Calu3 (cell line): ENCODE measurements at regions not wholly inside any gene's neighbourhood (a gene's known extent, or its start where the extent isn't known, plus 50 kb on each side); places are given as distances from the start of the nearest gene placed in this dataset.
A peak's percentile ranks its signal among the peaks of the same experiment; 100 is the strongest.

ENCODE experiments used
- BruUV-seq: library from RNA; stranded (reverse); fragments of 400-500 nt; replicated peaks from 2 replicates; lab custom pipeline; 2021; lab: Mats Ljungman, UMichigan
- CTCF ChIA-PET: fragments of 300-600 bp; sonication (Branson Sonifier 250); formaldehyde crosslinking; loops from one replicate; lab custom pipeline; 2022; ENCODE audit warnings: antibody characterized with exemption; lab: Charles Lee
- DNase-seq: peaks from one replicate; pipeline ENCODE4 v3.0.0; 2022
- H3K27ac Mint-ChIP-seq: one replicate; pipeline ENCODE4 v1.8.0; 2022; ENCODE audit warnings: mixed read lengths; ENCODE audit not compliant: unreplicated experiment
- H3K27me3 Mint-ChIP-seq: one replicate; pipeline ENCODE4 v1.8.0; 2022; ENCODE audit warnings: mixed read lengths; ENCODE audit not compliant: unreplicated experiment
- H3K36me3 Mint-ChIP-seq: one replicate; pipeline ENCODE4 v1.8.0; 2022; ENCODE audit warnings: mild to moderate bottlenecking, moderate library complexity, mixed read lengths; ENCODE audit not compliant: insufficient read depth, unreplicated experiment
- H3K4me1 Mint-ChIP-seq: one replicate; pipeline ENCODE4 v1.8.0; 2022; ENCODE audit warnings: mild to moderate bottlenecking, low read depth, mixed read lengths; ENCODE audit not compliant: unreplicated experiment
- H3K4me3 Mint-ChIP-seq: one replicate; pipeline ENCODE4 v1.8.0; 2022; ENCODE audit warnings: mild to moderate bottlenecking, low read depth, moderate library complexity, mixed read lengths; ENCODE audit not compliant: unreplicated experiment
- H3K9me3 Mint-ChIP-seq: one replicate; pipeline ENCODE4 v1.8.0; 2022; ENCODE audit warnings: low read depth, mixed read lengths; ENCODE audit not compliant: unreplicated experiment
- intact Hi-C: fragments of 100-400 bp; cut with micrococcal nuclease; formaldehyde crosslinking; loops from one replicate; pipeline ENCODE4 v1.10.0; 2022; ENCODE audit not compliant: unreplicated experiment
- TF ChIP-seq, protein P1 (sequence below): fragments of 200-600 bp; IDR thresholded peaks from one replicate; pipeline ENCODE4 v1.8.0; 2022; ENCODE audit warnings: antibody characterized with exemption; ENCODE audit not compliant: unreplicated experiment

DNA sequence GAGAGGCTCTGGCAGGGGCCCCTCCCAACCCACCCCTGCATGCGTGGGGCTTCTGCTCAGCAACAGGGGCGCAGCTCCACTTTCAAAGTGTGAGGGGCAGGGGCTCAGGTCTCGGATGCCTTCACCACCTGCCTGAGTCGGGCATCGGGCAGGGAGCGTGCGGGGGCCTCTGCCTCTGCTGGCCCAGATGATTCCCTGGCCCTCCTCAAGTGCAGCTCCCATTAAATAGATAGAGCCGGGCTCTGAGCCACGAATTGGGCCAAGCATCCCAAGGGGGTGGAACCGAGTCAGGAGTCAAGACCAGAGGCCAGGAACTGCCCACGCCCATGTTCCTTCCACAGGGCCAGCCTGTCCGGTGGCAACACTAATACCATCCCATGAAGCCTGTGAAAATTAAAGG is 108.9 kb upstream of the FAM20C start:
- Mint-ChIP-seq H3K4me1 (peaks cover 38% of the 10 kb centered on the region), H3K36me3 (peaks cover 5% of the 10 kb centered on the region), H3K27ac (no peak overlapping the region), H3K9me3 (no peaks in the 10 kb centered on the region), H3K27me3 (peaks cover 48% of the 10 kb centered on the region), H3K4me3 (no peak overlapping the region)
- TF ChIP-seq, protein P1, sequence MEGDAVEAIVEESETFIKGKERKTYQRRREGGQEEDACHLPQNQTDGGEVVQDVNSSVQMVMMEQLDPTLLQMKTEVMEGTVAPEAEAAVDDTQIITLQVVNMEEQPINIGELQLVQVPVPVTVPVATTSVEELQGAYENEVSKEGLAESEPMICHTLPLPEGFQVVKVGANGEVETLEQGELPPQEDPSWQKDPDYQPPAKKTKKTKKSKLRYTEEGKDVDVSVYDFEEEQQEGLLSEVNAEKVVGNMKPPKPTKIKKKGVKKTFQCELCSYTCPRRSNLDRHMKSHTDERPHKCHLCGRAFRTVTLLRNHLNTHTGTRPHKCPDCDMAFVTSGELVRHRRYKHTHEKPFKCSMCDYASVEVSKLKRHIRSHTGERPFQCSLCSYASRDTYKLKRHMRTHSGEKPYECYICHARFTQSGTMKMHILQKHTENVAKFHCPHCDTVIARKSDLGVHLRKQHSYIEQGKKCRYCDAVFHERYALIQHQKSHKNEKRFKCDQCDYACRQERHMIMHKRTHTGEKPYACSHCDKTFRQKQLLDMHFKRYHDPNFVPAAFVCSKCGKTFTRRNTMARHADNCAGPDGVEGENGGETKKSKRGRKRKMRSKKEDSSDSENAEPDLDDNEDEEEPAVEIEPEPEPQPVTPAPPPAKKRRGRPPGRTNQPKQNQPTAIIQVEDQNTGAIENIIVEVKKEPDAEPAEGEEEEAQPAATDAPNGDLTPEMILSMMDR, result no peak
- DNase-seq, result no peak
- intact Hi-C loops, result no loop called here
- no TSS peak for BruUV-seq
- CTCF ChIA-PET, result no interaction called here

GRCh38 chr7:83861-84632 is 108.3 kb upstream of the FAM20C start:
- peaks cover 42% of the 10 kb centered on the region for H3K27me3 Mint-ChIP-seq
- no peak overlapping the region for H3K4me3 Mint-ChIP-seq
- H3K27ac Mint-ChIP-seq, result no peak overlapping the region
- TF ChIP-seq, protein P1, result no peak
- intact Hi-C loops, result no loop called here
- CTCF ChIA-PET, result no interaction called here
- peaks cover 5% of the 10 kb centered on the region for H3K36me3 Mint-ChIP-seq
- BruUV-seq, result no TSS peak
- peaks cover 44% of the 10 kb centered on the region for H3K4me1 Mint-ChIP-seq
- H3K9me3 Mint-ChIP-seq, result no peaks in the 10 kb centered on the region
- DNase-seq, result no peak

DNA sequence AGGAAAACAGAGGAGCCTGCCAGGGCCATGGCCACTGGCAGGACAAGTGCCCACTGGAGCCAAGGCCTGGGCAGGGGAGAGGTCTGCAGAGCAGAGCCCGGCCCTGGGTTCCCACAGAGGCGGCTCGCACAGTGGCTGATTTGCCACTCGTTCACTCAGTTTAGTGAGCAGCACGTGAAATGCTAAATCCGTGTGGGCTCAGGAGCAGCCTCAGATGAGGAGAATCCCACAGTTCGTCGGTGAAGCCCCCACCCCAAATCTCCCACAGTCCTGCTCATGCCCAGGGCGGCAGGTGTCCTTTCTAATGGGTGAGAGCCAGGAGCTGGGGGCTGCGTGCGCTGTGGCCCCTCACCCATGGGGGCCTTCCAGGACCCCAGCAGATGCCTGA is 107.7 kb upstream of the FAM20C start:
- DNase-seq, result no peak
- H3K27me3 Mint-ChIP-seq, result peaks cover 36% of the 10 kb centered on the region
- H3K9me3 Mint-ChIP-seq, result no peaks in the 10 kb centered on the region
- no peak overlapping the region for H3K4me3 Mint-ChIP-seq
- no TSS peak for BruUV-seq
- CTCF ChIA-PET, result no interaction called here
- H3K36me3 Mint-ChIP-seq, result peaks cover 11% of the 10 kb centered on the region
- TF ChIP-seq, protein P1, result no peak
- no peak overlapping the region for H3K27ac Mint-ChIP-seq
- intact Hi-C loops, result no loop called here
- peaks cover 50% of the 10 kb centered on the region for H3K4me1 Mint-ChIP-seq

DNA sequence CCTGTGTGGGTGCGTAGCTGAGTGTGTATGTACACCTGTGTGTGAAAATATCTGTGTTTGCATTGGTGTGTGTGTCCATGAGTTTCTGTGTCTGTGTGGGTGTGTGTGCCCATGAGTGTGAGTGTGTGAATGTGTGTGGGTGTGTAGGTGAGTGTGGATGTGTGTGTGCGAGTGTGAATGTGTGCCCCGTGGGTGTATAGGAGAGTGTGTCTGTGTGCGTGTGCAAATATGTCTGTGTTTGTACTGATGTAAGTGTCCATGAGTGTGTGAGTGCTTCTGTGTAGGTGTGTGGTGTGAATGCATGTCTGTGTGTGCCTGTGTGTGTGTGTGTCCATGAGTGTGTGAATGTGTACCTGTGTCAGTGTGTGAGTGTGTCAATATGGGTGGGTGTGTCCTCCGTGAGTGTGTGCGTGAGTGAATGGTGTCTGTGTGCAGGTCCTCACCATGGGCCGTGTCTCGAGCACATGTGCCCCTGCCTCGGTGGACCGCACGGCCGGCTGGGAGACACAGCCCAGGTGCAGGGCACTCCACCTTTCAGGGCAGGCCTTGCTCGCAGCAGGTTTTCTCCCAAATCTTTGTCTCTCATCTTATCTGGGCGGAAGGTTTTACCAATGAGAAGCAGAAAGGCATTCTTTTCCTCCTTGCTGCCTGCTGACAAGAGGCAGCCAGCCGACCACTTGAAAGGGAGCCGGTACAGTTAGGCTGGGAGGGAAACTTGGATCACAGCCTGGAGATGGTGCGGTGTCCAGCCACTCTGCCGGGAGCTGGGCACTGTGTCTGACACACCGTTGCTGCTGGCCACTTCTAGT is 107.1 kb upstream of the FAM20C start:
- H3K4me1 Mint-ChIP-seq, result peaks cover 56% of the 10 kb centered on the region
- no peak overlapping the region for H3K27ac Mint-ChIP-seq
- no peak overlapping the region for H3K4me3 Mint-ChIP-seq
- intact Hi-C loops, result no loop called here
- no TSS peak for BruUV-seq
- peaks cover 12% of the 10 kb centered on the region for H3K36me3 Mint-ChIP-seq
- DNase-seq, result peak; percentile 62
- H3K27me3 Mint-ChIP-seq, result peaks cover 29% of the 10 kb centered on the region
- CTCF ChIA-PET, result no interaction called here
- TF ChIP-seq, protein P1, result no peak
- H3K9me3 Mint-ChIP-seq, result no peaks in the 10 kb centered on the region
